ENCODE measurements at regions not wholly inside any gene's neighbourhood (a gene's known extent, or its start where the extent isn't known, plus 50 kb on each side); places are given as distances from the start of the nearest gene placed in this dataset.

GRCh38 chr2:8024506-8024905 lies 657.4 kb upstream of the ID2 start:
- TF ChIP-seq, protein P1, sequence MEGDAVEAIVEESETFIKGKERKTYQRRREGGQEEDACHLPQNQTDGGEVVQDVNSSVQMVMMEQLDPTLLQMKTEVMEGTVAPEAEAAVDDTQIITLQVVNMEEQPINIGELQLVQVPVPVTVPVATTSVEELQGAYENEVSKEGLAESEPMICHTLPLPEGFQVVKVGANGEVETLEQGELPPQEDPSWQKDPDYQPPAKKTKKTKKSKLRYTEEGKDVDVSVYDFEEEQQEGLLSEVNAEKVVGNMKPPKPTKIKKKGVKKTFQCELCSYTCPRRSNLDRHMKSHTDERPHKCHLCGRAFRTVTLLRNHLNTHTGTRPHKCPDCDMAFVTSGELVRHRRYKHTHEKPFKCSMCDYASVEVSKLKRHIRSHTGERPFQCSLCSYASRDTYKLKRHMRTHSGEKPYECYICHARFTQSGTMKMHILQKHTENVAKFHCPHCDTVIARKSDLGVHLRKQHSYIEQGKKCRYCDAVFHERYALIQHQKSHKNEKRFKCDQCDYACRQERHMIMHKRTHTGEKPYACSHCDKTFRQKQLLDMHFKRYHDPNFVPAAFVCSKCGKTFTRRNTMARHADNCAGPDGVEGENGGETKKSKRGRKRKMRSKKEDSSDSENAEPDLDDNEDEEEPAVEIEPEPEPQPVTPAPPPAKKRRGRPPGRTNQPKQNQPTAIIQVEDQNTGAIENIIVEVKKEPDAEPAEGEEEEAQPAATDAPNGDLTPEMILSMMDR (IDR thresholded peaks at IDR 0.05 in 2 of 3, conservative IDR thresholded peaks at IDR 0.05 in 1 of 3; ENCODE audit: borderline replicate concordance in 1 of 3, insufficient read depth in 1 of 3, low read depth in 2 of 3, low read length in 2 of 3), result no peak
- no peak for TF ChIP-seq EZH2 (IDR thresholded peaks at IDR 0.05)
- TF ChIP-seq YY1 (IDR thresholded peaks at IDR 0.05; ENCODE audit: extremely low read depth, insufficient replicate concordance, low read depth, low read length), result no peak
- no peak for TF ChIP-seq SRF (IDR thresholded peaks at IDR 0.05; ENCODE audit: low read depth)
- TF ChIP-seq ELF1 (IDR thresholded peaks at IDR 0.05; ENCODE audit: borderline replicate concordance, low read depth), result no peak
- TF ChIP-seq POLR2A (IDR thresholded peaks at IDR 0.05; ENCODE audit: borderline replicate concordance, extremely low read depth, insufficient read depth, insufficient read length), result no peak
- TF ChIP-seq SP1 (IDR thresholded peaks at IDR 0.05; ENCODE audit: low read depth), result no peak
- no peak for TF ChIP-seq CBX3 (IDR thresholded peaks at IDR 0.05; ENCODE audit: low read depth)
- no peak for TF ChIP-seq RAD21 (IDR thresholded peaks at IDR 0.05; ENCODE audit: low read depth)
- TF ChIP-seq, protein P2, sequence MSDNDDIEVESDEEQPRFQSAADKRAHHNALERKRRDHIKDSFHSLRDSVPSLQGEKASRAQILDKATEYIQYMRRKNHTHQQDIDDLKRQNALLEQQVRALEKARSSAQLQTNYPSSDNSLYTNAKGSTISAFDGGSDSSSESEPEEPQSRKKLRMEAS (IDR thresholded peaks at IDR 0.05), result no peak
- TF ChIP-seq, protein P3, sequence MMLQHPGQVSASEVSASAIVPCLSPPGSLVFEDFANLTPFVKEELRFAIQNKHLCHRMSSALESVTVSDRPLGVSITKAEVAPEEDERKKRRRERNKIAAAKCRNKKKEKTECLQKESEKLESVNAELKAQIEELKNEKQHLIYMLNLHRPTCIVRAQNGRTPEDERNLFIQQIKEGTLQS (IDR thresholded peaks at IDR 0.05), result no peak
- TF ChIP-seq TCF7L2 (IDR thresholded peaks at IDR 0.05; ENCODE audit: borderline replicate concordance, extremely low read depth, insufficient read depth, insufficient read length), result no peak
- TF ChIP-seq EZH2phosphoT487 (IDR thresholded peaks at IDR 0.05; ENCODE audit: borderline replicate concordance), result no peak
